GM12878 (cell line): ENCODE measurements at regions not wholly inside any gene's neighbourhood (a gene's known extent, or its start where the extent isn't known, plus 50 kb on each side); places are given as distances from the start of the nearest gene placed in this dataset.

Source experiments
- EZH2 ChIP-seq: IDR thresholded peaks from 2 replicates; pipeline ENCODE4 v1.6.1; 2012; ENCODE audit warnings: low read depth, mild to moderate bottlenecking, control low read depth, inconsistent platforms, low read length, borderline replicate concordance; ENCODE audit not compliant: control insufficient read depth
- FOXM1 ChIP-seq: IDR thresholded peaks from 2 replicates; pipeline ENCODE4 v1.6.1; 2012; ENCODE audit warnings: low read depth, mild to moderate bottlenecking, inconsistent platforms, low read length, moderate library complexity
- NFYA ChIP-seq: IDR thresholded peaks from 2 replicates; pipeline ENCODE4 v1.6.1; 2011; ENCODE audit warnings: low read depth, mild to moderate bottlenecking, low read length, improper control_type of control experiment, borderline replicate concordance
- RBBP5 ChIP-seq: fragments of 200-600 bp; sonication (generic); conservative IDR thresholded peaks from 2 replicates; pipeline ENCODE4 v1.6.1; 2016

DNA sequence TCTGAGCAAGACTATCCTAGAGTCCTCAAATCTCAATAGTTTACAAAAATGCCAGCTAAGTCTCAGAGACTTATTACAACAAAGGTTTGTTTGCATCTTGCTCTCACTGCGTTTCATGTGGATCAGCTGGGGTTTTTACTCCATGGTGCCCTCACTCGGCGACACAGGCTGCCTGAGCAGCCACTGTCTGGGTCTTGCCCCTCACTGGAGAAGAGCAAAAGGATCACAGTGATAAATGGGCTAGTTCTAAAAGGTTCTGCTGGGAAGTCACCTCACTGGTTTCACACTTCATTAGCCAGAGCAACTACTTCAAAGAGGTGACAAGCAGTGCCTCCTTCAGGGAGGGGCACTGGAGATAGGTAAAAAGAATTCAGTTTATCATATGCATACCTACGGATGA is 392.0 kb downstream of the RPL10L start:
- TF ChIP-seq FOXM1 (no peak), NFYA (no peak), RBBP5 (no peak), EZH2 (no peak)
